GM20000 (cell line): ENCODE measurements at regions not wholly inside any gene's neighbourhood (a gene's known extent, or its start where the extent isn't known, plus 50 kb on each side); places are given as distances from the start of the nearest gene placed in this dataset.
"Not testable (repeated sequence)": the region's sequence is repeated elsewhere in the genome, so short reads cannot be mapped to it uniquely, and the experiment has no call there.

Experiments used
- DNase-seq: peaks from one replicate; pipeline ENCODE4 v3.0.0; 2012; ENCODE audit warnings: low spot score
- CTCF ChIP-seq: IDR thresholded peaks from 2 replicates; pipeline ENCODE4 v1.5.1; 2012; ENCODE audit warnings: mild to moderate bottlenecking, control low read depth; ENCODE audit errors: extremely low read depth, missing control alignments

- no peak for TF ChIP-seq CTCF
- no peak for DNase-seq
Observed at GRCh38 chr1:115526900-115527299, 114.9 kb upstream of the VANGL1 start.

GRCh38 chr1:115524236-115524635, 117.5 kb upstream of the VANGL1 start:
- DNase-seq = no peak
- TF ChIP-seq CTCF = no peak

DNA sequence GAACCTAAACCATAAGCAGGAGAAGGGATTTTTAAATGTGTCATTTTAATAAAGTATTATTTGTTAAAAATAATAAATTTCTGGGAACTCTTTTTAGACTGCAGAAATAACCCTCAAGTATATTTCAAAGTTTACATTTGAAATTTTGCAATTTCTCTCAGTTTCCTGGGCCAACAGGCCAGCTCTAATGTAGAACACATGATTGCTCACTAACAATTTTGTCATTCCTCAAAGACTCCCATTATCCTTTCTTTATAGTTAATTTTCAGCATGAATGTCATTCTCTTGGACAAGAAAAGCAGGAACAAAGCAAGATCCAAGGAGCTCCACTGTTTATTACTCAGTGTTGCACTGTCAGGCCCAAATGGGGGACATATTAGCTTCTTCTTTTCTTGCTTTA, 119.4 kb upstream of the VANGL1 start:
- DNase-seq = no peak
- no peak for TF ChIP-seq CTCF

DNA sequence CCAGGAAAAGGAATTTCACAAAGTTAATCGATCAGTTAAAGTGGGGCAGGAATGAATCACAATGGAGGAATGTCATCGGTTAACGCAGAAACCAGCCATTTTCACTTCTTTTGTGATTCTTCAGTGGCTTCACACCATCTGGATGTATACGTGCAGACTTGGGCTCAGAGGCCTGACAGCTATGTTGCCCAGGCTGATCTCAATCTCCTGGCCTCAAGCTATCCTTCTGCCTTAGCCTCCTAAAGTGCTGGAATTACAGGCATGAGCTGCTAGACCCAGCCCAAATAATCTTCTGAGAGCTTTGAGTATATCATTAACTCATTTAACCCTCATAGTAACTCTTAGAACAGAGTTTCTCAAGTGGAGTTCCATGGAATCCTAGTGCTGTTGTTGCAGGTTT, 126.5 kb upstream of the VANGL1 start:
- no peak for TF ChIP-seq CTCF
- no peak for DNase-seq

DNA sequence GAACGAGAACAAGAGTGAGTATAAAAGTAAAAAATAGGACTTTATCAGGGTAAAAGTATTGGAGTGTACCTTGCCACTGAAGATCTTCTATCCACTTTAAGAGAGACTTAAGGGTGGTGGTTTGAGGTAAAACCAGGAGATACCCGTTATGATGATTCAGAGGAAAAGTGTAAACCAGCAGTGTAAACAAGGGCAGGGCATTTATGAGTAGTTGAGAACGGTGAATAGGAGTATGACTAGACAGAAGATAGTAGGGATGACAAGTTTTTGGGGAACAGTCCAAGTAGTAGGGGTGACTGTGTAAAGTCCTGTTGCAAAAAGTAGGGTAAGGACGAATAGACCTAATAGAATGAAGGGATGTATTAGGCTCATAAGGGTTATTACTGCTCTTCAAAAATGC, 131.5 kb upstream of the VANGL1 start:
- not testable (repeated sequence) for DNase-seq

DNA sequence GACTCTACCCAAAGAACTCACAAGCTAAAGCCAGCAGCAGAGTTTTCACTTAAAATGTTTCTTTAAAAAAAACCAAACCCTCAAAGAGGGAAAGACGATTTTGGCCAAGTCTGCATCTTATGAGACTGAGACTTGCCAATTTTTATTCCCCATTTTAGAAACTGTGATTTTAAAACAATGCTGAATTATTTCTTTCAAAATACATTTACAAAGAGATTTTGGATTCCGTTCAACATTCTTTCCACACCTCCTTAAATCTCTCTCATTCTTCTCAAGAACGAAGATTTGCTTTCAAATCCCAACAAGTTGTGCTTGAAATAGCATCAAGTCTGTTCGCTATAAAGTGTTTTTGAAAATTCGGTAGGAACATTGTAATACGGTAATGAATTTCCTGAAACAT, 133.9 kb upstream of the VANGL1 start:
- no peak for DNase-seq
- no peak for TF ChIP-seq CTCF

GRCh38 chr1:115506924-115507589, 134.7 kb upstream of the VANGL1 start:
- no peak for DNase-seq
- TF ChIP-seq CTCF = no peak

- no peak for TF ChIP-seq CTCF
- DNase-seq = no peak
Observed at GRCh38 chr1:115506518-115506917, 135.3 kb upstream of the VANGL1 start.
